ENCODE measurements at regions not wholly inside any gene's neighbourhood (a gene's known extent, or its start where the extent isn't known, plus 50 kb on each side); places are given as distances from the start of the nearest gene placed in this dataset.

- H3K27ac ChIP-seq = no peak overlapping the region
- H3K9me3 ChIP-seq = no peaks in the 10 kb centered on the region
- no peaks in the 10 kb centered on the region for H3K27me3 ChIP-seq
- TF ChIP-seq CTCF (IDR thresholded peaks at IDR 0.05) = no peak
- DNase-seq (no peak), ATAC-seq (no peak)
- no peaks in the 10 kb centered on the region for H3K36me3 ChIP-seq
- intact Hi-C loops (cut with DNase I) = no loop called here
- H3K4me1 ChIP-seq = no peaks in the 10 kb centered on the region
- H3K4me3 ChIP-seq = no peak overlapping the region
Measured at GRCh38 chr2:221774136-221774535, 202.0 kb upstream of the EPHA4 start.

GRCh38 chr2:221771297-221771696, 199.2 kb upstream of the EPHA4 start:
- no peaks in the 10 kb centered on the region for H3K27me3 ChIP-seq
- H3K27ac ChIP-seq = no peak overlapping the region
- H3K36me3 ChIP-seq = no peaks in the 10 kb centered on the region
- no peaks in the 10 kb centered on the region for H3K9me3 ChIP-seq
- no peak for DNase-seq
- no peaks in the 10 kb centered on the region for H3K4me1 ChIP-seq
- intact Hi-C loops (cut with DNase I) = no loop called here
- no peak for ATAC-seq
- no peak for TF ChIP-seq CTCF (IDR thresholded peaks at IDR 0.05)
- no peak overlapping the region for H3K4me3 ChIP-seq

- intact Hi-C loops (cut with DNase I) = no loop called here
Measured at GRCh38 chr2:221767106-221768012, 195.3 kb upstream of the EPHA4 start.

GRCh38 chr2:221762496-221762895, 190.4 kb upstream of the EPHA4 start:
- Histone ChIP-seq H3K27ac (no peak overlapping the region), H3K9me3 (no peaks in the 10 kb centered on the region), H3K36me3 (no peaks in the 10 kb centered on the region), H3K4me1 (no peaks in the 10 kb centered on the region), H3K4me3 (no peak overlapping the region), H3K27me3 (no peaks in the 10 kb centered on the region)
- ATAC-seq (no peak), DNase-seq (no peak)
- no peak for TF ChIP-seq CTCF (IDR thresholded peaks at IDR 0.05)
- intact Hi-C loops (cut with DNase I) = no loop called here

More at GRCh38 chr2:221767106-221768012, 195.3 kb upstream of the EPHA4 start:
- Histone ChIP-seq H3K4me3 (no peak overlapping the region), H3K9me3 (no peaks in the 10 kb centered on the region), H3K36me3 (no peaks in the 10 kb centered on the region), H3K4me1 (no peaks in the 10 kb centered on the region), H3K27ac (no peak overlapping the region), H3K27me3 (no peaks in the 10 kb centered on the region)
- ATAC-seq (no peak), DNase-seq (no peak)
- no peak for TF ChIP-seq CTCF (IDR thresholded peaks at IDR 0.05)

GRCh38 chr2:221761260-221761659, 189.2 kb upstream of the EPHA4 start:
- no peaks in the 10 kb centered on the region for H3K9me3 ChIP-seq
- no peaks in the 10 kb centered on the region for H3K4me1 ChIP-seq
- intact Hi-C loops (cut with DNase I) = no loop called here
- H3K27me3 ChIP-seq = no peaks in the 10 kb centered on the region
- no peak for TF ChIP-seq CTCF (IDR thresholded peaks at IDR 0.05)
- DNase-seq (no peak), ATAC-seq (no peak)
- no peaks in the 10 kb centered on the region for H3K36me3 ChIP-seq
- no peak overlapping the region for H3K4me3 ChIP-seq
- no peak overlapping the region for H3K27ac ChIP-seq

All from upper lobe of right lung (tissue), 1 donor.